ENCODE measurements at regions not wholly inside any gene's neighbourhood (a gene's known extent, or its start where the extent isn't known, plus 50 kb on each side); places are given as distances from the start of the nearest gene placed in this dataset.
"Not testable (repeated sequence)": the region's sequence is repeated elsewhere in the genome, so short reads cannot be mapped to it uniquely, and the experiment has no call there.

DNA sequence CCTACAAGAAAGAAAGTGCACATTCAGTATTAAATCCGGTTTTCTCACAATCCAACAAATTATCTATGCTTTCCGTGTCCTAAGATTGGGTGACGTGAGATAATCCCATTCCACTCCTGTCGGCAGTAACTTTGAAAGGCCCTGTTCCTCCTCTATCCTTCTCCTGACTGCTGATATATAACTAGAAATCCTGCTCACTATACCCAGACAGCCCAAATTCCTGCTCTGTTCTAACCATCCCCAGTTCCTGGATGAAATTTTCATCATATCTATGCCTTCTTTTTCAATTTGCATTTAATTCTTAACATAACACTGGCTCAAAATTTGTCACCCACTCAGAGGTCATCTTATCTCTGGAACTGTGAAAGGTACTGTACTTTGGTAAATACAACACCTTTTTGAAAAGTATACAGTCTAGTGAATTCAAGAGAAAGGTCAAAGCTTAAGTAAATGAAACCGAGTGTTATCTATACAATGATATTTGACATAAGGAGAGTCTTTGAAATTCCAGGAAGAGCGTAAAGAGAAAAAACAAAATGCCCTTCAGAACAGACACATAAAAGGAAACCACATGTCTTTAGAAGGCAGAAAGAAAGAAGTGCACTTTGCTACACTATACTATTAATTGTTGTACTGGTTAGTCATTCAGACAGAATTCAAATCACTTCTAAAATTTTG, 200.5 kb upstream of the NEGR1 start:
- DNase-seq: no peak

DNA sequence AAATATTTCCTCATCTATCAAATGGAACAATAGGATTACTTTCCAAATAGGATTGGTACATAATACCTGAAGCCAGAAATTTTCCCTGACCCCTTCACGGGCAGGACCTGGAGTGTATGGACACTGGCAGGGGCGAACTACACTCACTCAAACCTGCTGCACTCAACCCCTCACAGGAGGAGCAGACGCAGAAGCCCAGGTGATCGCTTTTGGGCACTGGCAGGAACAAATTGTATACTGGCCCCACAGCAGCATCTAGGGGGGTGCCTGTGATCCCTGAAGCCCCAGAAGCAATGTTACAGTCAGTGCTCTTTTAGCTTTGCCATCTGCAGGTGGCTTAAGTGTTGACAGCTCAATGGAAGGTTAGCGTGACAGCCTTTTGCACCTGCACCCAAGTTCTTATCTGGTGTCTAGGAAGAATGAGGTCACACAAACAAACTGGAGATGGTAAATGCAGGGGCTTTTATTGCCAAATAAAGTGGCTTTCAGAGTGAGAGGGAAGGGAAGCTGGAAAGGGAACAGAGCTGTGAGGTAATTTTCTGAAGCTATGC, 199.2 kb upstream of the NEGR1 start:
- DNase-seq: no peak

DNA sequence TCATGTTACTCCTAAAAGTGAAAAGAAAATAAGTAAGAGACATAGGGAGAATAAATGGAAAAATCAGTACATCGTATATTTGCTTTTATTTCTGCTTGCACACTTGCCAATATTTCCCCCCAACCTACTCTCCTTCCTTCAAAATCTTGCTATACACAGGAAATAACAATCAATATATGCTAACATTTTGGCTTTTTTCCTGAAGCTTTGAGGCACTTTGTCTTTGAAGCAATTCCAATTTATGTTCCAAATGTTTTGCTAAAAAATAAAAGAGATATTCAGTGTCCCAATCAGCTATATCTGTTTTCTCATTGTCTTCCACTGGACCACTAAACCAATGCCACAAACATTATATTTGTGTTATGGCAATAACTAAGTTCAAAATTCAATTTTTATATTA, 184.0 kb upstream of the NEGR1 start:
- no peak for DNase-seq

DNA sequence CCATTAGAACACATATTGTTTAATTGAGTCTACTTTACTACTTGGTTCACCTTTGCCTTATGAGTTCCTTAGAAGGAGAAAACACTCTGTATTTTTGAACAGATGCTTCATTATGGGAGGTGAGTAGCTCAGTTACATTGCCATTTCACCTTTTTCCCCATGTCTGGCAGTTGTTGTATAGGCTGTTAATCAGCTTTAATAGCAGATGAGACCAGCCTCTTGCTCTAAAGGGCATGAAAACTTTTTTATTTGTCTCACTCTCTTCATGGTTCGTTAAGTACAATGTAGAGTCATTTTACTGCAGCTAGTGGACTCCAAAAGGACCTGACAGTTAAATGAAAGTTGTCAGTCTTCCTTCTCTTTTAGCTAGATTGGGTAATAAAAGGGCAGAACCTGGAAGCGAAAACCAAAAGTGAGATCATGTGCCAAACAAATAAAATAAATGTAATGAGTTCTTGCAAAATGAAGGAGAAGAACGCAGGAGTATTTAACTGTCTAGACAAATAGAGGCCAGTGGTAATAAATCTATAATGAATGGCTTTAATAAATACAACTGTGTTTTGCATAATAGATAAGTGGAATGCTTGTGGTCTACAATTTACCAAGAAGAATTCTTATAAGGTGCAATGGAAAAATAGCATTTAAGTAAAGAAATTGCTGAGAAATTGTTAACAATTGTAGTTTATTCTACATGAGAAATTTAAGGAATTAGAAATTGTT, 180.0 kb upstream of the NEGR1 start:
- DNase-seq: no peak

DNA sequence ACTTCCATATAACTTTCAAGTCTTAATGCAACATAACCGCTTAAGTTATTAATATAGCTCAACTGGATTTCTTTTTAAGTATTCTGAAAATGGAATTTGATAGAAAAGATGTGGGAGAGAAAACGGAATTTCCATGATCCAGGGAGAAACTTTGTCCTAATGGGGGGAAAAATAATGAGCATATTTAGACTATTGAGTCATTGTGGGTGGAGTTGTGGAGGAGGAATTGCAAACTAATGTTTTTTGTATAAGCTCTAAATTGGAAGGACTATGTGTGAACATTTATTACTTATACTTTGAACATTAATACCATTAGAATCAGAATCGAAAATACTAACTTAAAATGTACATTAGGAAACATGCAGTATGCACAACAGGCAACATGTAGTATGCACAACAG, 159.9 kb upstream of the NEGR1 start:
- DNase-seq: no peak

DNA sequence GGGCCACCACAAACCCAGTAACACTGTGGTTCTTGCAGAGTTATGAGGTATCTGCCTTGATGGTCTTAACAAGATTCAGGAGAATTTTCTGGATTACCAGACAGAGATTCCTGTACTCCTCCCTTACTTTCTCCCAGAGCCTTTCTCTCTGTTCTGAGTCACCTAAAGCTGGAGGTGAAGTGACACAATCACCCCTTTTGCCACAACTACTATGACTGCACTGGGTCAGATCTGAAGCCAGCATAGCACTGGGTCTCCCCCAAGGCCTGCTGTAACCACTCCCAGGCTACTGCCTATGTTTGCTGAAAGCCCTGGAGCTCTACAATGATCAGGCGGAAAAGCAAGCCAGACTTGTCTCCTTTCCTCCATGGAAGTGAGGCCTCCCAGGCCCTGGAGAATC, 156.7 kb upstream of the NEGR1 start:
- no peak for DNase-seq

DNA sequence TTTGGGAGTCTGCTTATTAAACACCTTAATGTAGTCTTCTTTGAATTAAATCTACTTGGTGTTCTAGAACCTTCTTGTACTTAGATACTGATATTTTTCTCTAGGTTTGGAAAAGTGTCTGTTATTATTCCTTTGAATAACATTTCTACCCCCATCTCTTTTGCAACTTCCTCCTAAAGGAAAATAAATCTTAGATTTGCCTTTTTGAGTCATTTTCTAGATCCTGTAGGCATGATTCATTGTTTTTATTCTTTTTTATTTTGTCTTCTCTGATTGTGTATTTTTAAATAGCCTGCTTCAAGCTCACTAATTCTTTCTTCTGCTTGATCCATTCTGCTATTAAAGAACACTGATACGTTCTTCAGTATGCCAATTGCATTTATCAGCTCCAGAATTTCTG, 155.9 kb upstream of the NEGR1 start:
- DNase-seq: no peak

DNA sequence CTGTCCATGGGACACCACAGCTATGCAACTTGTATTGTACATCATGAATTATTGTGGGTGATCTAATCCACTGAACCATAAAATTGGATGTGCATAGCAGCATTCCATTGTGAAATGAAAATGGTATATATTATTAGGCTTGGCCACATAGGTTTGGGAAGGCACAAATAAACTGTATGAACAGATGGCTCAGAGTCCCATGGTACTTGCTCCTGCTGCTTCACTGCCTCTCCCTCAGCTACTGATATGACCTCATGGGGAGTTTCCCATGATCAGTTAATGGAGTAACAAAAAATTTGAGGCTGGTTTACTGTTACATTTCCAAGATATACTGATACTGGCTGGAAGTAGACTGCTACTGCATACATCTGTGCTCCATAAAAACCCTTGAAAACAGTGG, 152.7 kb upstream of the NEGR1 start:
- DNase-seq: no peak

DNA sequence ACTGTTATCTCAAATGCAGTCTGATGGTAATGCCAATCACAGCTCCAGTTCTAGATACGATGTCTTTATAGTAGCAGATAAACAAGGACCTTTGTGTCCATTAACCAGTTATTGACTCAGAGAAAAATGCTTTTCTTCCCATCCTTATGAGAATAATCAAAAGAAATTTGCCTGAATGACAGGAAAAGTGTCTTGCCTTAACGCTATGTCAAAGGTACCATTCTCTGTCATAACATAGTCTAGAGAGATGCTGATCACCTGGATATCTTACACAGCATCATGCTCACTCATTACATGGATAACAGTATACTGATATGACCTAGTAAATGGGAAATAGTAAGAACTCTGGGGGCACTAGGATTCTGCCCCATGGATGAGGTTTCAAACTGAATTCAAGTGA, 151.7 kb upstream of the NEGR1 start:
- DNase-seq: no peak

DNA sequence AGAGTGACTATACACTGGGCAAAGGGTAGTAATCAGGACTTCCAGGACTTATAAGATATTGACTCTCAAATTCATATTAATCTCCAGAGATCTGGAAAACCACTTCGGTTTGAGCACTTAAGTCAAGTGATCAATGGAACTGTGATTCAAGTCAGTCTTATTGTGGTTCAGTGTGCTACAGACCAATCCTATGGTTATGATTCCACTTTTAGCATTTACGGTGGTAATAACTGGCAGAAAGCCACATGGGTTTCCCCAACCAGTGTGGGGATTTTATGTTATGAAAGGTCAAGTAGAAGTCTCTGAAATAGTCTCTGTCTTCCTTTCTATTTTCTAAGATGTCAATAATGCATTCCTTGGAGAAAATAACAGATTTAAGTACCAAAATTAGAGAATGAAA, 151.3 kb upstream of the NEGR1 start:
- DNase-seq: no peak

DNA sequence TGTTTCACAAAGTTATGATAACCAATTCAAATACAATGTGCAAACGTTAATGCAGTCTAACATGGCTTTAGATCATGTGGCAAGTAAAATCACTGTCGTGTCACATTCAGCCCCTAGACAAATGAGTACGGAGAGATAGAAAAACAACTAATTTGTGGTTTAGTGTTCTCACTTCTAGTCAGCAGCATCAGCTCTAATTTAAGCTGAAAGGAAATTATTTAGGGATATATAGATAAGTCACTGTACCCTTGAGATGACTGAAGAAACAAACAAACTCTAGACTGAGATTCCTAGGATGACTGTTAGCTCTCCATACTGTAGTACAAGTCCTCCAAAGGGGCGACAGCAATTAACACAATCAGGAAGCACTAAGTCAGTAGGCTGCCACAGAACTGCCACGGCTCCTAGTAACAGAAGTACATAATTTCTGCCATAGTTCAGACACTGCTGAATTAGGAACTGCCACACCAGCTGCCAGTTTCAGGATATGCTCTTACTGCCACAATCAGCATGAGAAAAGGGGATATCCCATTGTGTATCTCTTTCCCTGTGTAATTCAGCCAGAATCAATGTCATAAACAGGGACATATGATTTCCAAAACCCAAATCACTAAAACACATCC, 150.4 kb upstream of the NEGR1 start:
- no peak for DNase-seq

DNA sequence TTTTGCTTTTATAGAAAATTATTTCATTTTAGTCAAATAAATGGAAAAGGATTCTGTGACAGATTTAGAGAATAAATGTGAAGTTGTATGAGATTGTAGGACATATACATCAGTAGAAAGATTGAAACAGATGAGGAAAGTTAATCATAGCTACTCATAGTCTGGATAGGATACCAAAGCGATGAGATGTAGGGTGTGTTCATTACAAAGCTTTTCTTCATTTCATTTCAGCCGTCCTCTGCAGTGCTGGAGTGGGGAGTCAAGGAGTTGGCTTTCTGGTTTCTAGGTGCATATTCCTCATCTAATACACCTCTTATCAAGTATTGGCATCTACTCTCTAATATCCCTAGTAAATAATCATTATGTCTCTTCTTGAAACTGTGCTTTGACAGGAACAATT, 149.5 kb upstream of the NEGR1 start:
- no peak for DNase-seq

DNA sequence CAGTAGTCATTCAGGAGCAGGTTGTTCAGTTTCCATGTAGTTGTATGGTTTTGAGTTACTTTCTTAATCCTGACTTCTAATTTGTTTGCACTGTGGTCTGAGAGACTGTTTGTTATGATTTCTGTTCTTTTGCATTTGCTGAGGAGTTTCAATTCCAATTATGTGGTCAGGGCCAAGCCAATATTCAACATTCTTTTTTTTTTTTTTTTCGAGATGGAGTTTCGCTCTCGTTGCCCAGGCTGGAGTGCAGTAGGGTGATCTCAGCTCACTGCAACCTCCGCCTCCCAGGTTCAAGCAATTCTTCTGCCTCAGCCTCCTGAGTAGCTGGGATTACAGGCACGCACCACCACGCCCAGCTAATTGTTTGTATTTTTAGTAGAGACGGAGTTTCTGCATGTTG, 145.9 kb upstream of the NEGR1 start:
- not testable (repeated sequence) for DNase-seq

DNA sequence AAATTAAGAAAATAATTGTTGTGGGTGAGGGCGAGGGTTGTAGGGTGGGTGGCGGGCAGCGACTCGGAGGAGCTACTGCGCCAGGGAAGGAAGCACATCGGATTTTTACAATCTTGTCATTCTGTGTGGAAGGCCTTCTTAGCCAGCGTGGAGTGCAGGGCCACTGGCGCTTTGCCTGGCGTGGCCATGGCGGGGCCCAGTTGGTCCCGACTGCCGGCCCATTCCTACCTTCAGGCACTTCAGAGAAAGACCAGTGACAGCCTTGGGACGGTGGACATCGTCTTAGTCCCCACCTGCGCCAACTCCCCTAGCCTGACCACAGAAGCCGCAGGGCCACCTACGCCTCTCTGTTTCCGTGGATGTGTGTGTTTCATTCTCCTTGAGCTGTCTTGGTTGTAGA, 136.9 kb upstream of the NEGR1 start:
- DNase-seq: no peak

DNA sequence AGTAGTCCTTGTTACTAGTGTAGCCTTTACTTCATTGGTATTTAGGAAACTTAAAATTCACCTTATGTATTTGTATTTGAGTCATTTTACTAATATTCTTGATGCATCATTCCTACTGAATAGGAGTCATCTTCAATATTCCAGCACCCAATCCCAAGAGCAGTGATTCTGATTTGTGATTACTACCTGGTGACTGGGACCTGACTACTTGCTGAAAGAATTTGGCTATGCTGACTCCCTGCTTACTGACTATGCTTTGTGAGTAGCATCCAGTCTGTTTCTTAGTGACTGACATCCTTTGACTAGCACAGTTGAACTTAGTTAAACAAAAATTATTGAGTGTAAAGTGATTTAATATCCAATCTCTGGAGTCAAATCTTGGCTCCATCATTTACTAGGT, 129.9 kb upstream of the NEGR1 start:
- DNase-seq: no peak

DNA sequence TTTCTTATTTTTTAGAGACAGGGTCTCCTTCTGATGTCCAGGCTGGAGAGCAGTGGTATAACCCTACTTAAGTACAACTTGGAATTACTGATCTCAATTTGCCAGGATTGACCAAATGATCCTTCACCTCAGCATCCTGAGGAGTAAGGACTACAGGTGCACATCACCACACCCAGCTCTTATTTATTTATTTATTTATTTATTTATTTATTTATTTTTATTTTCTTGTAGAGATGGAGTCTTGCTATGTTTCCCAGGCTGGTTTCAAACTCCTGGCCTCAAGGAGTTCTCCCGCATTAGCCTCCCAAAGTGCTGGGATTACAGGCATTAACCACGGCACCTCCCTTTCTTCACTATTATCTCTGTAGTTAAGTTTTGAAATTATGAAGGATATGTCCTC, 117.5 kb upstream of the NEGR1 start:
- DNase-seq: no peak

DNA sequence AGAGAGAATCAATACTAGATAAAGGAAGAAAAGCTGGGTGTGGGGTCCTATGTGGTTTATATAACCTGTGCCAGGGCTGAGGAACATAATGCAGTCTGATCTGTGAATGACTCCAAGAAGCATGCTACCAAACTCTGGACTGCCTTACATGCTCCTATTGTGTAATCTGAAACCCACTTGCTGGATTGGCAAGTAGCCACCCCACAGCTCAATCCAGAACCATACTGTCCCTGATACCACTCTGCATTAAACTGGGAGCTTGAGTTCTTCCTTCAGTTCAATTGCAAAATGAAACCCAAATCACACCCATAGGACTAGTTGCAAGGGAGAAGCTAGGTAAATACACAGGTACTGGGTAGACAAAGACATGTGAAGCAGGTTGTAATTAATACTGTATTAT, 115.4 kb upstream of the NEGR1 start:
- no peak for DNase-seq

DNA sequence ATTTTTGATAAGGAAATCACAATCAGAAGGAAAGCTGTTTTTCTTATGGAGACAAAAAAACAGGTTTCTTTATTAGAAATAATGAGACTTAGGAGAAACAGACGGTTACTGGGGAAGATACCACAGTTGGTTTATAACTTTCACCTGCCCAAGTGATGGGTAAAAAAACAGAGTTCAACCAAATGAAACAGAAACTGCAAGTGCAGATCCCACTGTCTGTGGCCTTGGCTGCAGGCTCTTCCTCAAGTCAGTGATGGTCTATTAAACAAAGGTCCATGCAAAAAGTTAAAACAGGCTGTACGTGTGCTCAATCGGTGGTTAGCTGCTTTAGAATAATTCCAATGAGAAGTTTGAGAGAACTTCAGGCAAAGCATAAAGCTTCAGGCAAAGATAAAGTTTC, 112.1 kb upstream of the NEGR1 start:
- no peak for DNase-seq

DNA sequence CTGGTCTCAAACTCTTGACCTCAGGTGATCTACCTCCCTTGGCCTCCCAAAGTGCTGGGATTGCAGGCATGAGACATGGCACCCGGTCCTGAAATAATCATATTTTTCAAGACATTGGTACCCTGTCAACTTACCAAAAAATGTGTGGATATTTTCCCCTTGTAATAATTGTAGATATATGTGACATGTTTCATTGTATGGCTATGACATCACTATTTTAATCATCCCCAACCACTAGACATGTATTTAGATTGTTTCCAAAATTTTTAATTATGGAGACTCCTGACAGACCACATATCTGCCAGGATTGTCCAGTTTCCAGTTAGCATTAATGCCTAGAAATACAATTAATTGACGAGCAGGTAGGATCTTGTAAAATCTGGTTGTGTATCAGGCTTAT, 96.7 kb upstream of the NEGR1 start:
- no peak for DNase-seq

DNA sequence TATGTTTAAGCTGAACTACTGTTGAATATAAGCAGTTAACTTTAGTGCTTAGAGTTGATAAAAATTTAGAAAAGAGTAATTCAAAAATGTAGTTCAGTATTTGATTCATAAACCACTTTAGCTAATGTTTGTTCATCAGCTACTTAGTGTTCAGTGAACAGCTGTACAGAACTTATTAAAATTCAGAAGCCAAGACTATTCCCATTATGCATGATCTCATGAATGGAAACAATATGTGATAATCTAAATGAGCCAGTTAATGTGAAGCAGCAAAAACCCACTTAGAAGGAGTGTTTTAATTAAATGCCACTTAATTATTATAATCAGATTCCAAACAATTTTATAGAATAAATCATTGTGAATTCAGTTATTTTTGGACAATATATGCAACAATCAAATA, 92.9 kb upstream of the NEGR1 start:
- DNase-seq: no peak

DNA sequence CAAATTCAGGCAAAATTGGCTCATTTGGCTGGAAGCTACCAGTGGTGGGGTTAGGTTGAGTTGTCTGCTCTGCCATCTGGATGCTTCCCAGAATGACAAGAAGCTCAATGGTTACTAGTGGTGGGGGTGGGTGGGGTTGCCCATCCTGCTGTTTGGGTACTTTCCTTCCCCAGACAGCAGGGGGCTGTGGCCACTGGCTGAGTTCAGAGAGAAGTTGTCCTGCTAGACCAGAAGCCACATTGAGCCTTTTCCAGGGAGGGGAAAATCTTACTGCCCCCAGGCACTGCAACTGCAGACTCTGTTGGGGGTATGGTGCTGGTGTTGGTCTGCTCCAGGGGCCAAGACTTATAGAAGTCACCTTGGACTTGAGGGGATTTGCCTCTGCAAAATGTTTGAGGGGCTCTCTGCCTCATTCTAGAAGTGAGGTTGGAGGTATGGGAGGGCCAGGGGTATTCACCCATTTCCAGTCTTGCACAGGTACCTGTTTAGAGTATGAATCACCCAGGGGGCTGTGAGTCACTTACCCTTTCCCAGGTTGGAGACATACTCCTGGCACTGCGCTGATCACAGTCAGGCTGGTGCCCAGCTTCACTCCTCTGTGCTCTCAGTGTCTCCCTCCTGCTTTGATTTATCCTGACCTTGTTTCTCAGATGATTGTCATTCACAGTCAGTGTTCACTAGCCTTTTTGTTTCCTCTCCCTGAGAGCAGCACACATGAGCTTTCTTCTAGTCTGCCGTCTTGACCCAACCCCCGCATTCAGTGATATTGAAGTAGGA, 89.1 kb upstream of the NEGR1 start:
- no peak for DNase-seq

DNA sequence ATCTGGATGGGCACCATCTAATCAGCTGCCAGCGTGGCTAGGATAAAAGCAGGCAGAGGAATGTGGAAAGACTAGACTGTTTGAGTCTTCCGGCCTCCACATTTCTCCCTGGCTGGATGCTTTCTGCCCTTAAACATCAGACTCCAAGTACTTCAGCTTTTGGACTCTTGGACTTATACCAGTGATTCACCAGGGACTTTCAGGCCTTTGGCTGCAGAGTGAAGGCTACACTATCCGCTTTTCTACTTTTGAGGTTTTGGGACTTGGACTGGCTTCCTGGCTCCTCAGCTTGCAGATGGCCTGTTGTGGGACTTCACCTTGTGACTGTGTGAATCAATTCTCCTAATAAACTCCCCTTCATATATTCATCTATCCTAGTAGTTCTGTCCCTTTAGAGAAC, 88.5 kb upstream of the NEGR1 start:
- not testable (repeated sequence) for DNase-seq

DNA sequence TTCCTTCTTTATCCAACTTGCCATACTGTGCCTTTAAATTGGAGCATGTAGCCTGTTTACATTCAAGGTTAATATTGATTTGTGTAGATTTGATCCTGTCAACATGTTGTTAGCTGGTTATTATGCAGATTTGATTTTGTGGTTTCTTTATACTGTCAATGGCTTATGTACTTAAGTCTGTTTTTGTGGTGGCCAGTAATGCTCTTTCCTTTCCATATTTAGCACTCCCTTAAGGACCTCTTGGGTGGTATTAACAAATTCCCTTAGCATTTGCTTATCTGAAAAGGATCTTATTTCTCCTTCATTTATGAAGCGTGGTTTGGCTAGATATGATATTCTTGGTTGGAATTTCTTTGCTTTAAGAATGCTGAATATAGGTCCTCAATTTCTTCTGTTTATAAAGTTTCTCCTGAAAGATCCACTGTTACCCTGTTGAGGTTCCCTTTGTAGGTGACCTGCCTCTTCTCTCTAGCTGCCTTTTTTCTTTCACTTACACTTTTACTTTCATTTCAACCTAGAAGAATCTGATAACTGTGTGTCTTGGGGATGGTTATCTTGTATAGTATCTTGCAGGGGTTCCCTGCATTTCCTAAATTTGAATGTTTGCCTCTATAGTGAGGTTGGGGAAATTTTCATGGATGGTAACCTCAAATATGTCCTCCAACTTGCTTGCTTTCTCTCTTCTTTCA, 86.9 kb upstream of the NEGR1 start:
- no peak for DNase-seq

All from femur (tissue), 1 donor.